HPDE6-E6E7 (cell line): ENCODE measurements at regions not wholly inside any gene's neighbourhood (a gene's known extent, or its start where the extent isn't known, plus 50 kb on each side); places are given as distances from the start of the nearest gene placed in this dataset.
"Not testable (repeated sequence)": the region's sequence is repeated elsewhere in the genome, so short reads cannot be mapped to it uniquely, and the experiment has no call there.

Experiments used
- DNase-seq: peaks from one replicate; pipeline ENCODE4 v3.0.0; 2011; ENCODE audit warnings: missing footprints; ENCODE audit errors: extremely low spot score

DNA sequence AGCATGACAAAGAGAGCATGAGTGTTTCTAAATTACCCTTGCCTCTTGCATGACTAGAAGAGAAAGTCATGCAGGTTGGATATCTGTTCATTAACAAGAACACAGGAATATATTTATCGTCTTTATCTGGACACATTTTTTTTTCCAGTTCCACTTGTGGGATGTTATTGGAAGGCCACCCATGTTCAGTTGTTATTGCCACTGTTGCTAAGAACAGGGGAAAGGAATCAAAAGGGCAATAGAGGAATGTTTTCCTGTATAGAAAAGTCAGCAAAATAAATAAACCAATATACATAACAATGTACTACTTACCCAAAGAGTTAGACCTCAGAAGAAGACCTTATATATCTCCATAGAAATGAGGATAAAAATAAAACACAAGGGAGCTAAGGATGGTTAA lies 270.1 kb downstream of the QDPR start:
- no peak for DNase-seq

DNA sequence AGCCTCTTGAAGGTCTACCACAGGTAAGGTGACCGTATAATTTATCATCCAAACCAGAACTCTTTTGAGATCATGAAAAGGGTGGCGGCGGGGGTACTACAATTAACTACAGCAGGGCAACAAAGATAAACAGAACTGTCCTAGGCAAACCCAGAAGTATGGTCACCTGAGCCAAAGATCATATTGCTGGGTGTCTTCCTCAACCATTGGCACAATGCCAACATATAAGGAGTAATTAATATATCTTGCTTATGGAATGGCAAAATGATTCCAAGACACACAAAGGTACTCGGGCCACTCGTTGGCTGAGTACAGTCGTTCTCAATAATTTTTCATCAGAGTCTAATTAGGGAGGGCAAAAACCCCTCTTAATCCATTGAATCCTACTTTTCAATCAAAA lies 273.3 kb downstream of the QDPR start:
- no peak for DNase-seq

DNA sequence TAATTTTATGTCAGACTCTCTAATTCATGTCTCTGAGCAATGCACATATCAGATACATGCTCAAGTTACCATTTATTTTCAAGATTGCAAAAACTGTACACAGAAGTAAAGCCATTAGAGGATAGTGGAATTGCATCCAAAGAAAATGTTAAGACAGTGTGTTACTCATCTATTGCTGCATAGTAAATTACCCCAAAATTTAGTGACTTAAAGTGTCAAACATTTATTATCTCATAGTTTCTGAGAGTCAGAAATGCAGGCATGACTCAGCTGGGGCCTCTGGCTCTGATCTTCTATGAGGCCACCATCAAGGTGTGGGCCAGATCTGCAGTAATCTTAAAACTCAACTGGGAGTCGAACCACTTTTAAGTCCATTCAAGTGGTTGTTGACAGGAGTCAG lies 275.2 kb downstream of the QDPR start:
- DNase-seq = no peak

DNA sequence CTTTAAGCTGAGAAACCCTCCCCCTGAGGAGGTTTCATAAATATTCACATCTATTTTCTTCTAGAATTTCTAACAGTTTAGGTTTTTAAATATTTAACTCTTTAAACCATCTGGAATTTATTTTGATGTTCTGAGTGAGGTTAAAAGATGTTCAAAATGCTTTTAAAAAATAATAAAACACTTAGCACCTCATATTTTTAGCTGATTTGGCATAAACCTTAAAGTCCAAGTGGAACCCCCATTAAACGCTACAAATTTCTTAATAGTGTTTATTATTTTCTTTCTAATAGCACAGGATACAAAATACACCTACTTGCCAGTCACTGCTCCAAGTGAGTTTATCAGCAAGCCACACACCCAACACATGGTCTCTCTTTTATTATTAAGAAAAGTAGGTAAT lies 277.2 kb downstream of the QDPR start:
- DNase-seq = no peak

DNA sequence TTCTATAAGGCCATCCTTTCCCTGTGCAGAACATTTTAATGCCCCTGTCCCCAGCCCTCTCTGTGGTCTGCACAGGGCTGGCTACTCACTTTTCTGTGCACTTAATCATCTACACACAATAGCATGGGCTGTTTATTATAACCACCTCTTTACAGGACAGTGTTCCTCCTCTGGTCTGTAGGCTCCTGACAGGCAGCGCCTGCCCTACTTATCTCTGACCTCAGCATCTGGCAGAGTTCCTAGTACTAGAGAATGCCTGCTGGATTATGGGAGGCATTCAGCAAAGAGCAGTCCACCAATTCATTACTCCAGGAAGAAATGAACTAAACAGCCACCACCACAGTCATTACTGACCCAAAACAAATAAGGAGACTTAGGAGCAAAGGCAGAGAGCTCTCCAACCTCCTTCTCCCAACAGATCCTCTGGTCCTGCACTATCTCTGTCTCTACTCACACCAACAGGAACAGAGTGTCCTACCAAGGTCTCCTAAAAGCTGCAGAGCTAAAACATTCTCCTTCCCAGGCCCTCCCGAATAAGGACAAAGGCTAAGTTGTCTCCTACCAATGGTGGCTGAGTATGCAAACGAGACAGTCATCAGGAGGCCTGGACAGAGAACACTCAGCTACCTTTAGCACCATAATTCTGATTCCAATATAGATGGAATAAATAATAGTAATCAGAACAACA lies 279.2 kb downstream of the QDPR start:
- no peak for DNase-seq

DNA sequence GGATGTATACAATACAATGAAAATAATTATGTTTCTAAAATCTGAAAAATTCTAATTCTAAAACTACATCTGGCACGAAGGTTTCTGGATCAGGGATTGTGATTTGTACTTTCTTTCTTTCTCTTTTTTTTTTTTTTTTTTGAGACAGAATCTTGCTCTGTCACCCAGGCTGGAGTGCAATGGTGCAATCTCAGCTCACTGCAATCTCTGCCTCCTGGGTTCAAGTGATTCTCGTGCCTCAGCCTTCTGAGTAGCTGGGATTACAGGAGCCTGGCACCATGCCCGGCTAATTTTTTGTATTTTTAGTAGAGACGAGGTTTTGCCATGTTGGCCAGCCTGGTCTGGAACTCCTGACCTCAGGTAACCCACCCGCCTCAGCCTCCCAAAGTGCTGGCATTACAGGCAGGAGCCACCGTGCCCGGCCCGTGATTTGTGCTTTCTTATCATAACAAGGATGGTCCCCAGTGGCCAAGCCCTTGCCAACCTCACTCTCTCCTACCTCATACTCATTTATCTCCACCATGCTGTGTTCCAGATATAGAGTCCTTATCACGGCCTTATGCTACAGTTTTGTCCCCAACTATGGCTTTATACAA lies 279.9 kb downstream of the QDPR start:
- not testable (repeated sequence) for DNase-seq

DNA sequence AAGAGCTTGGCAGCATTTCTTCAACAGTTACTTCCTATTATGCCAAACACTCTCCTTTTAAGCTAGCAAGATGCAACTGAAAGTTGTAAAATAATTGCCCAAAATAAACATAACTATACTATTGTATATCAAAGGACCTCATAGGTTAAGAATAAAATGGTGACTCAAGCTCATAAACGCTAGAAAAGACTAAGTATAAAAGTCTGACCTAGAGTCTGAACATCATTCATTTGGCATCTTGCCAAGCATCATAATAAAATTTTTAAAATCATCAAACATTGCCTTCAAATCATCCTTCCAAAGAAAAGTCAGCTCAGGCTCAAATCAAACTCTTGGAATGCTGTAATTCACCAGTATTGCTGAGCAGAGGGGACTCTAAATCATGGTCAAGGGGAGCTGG lies 281.2 kb downstream of the QDPR start:
- no peak for DNase-seq

DNA sequence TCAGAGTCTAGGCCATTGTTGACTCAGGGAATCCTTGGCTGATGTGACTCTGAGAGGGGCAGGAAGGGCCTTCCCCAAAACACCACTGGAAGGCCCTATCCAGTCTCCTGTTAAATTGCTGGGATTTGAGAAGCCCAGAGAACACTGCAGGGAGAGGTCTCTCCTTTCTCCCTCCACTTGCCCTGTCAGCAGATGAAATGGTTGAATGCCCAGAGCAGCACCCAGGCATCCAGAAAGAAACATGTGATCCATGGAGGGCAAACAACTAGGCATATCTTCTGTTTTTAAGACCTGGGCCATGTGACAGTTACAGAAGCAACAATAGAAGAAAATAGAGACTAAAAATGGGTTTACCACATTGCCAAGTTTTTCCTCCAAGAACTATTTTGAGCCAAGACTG lies 291.1 kb downstream of the QDPR start:
- no peak for DNase-seq

DNA sequence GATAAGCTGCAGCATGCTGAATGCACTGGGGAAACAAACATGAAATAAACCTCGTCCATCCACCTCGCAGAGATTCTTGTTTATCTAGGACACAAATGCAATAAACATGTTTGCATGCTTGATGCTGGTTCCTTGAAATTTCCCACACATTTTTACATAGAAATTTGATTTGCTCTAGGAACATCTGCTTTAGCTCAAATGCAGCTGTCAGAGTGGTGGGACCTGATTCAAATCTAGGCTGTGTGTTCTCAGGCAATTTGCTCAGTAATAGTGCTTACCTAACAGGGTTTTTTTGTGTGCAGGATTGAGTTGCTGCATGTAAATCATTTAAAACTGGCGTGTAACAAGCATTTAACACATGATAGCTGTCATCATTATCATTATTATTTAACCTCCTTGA lies 293.1 kb downstream of the QDPR start:
- DNase-seq = no peak

DNA sequence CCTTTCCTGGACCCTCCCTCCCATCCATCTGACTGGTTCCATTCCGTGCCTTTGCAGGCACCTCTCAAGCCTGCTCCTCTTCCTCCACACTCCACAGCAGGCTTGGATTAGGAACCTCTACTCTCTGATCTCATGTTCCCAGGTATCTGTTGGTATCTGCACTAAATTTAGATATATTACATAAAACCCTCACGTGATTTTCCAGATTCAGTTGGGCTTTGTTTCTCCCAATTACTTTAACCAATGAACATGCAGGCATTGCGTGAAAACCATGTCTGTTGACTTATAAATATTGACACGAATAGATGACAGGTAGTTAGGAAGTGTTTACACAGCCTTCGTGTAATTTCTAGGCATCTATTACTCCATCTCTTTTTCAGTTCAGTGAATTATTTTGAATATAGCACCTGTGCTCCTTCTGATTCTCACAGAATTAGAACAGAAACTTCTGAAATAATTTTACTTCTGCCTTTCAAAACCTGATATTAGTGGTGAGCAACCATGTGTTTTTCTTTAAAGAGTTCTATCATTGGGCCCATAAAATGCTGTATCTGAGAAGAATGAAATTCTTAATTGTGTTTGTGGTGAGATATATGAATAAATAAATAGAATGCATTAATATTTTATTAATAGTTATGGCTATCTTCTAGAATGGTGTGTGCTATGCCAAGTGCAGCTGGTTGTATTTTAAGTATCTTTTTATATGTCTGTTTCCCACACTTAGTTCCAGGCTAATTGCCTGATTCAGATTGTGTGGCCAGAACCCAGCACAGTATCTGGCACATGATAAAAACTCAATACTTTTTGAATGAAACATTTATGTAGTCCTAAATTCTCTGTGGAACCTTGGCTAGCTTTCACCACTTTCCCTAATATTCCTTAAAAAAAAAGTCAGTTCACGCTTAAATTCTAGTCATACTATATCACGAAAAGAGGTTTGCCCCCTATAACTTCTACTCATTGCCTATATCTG lies 304.8 kb downstream of the QDPR start:
- no peak for DNase-seq

DNA sequence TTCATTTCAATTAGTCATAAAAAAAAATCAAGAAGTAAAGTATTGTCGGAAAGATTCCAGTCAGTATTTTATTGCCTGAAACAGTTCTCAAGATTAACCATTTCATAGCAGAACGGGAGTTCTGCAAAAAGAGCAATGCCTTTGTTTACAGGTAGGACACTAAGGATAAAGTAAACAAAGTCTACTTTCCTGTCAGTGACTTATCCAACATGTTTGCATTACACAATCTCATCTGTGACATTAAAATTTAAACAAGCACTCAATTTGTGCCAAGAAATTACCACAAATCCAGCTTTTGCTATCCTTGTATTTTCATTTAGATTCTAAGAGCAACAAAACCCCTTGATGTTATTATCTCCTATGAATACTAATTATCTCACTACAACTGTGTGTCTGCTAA lies 306.5 kb upstream of the LDB2 start:
- no peak for DNase-seq

DNA sequence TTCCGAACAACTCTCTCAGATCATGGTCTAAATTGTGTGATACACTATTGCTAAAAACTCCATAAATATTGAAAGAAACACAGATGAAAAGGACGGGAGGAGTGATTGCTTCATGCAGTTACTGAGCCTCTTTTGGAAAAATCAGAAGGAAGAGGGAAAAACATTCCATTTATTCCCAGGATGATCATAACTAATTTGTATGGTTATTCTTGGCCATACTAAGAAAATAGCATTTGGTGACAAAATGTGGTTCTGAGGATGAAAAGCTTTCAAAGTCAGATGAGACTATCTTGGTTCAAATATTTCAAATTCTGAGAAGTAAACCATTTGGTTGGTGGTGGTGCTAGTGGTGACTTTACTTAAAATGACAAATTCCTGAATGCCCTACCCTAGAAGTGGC lies 305.4 kb upstream of the LDB2 start:
- no peak for DNase-seq

DNA sequence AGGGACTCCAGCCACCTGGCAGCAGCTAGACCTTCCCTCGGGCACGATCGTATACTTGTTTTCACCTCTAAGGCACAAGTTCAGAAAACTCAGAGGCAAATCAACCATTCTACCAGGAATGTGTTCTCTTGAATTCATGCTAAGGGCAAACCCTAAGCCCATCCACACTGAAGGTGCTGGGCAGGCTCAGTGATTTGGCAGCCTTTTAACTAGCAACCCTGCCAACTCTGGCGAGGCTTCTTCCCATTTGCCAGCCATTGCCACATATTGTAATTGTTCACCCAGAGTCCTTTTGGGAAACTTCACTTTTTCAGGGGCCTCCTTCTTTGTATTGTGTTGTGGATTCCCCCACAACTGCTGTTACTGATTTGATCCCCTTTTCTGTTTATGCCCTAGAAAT lies 298.6 kb upstream of the LDB2 start:
- DNase-seq = no peak

DNA sequence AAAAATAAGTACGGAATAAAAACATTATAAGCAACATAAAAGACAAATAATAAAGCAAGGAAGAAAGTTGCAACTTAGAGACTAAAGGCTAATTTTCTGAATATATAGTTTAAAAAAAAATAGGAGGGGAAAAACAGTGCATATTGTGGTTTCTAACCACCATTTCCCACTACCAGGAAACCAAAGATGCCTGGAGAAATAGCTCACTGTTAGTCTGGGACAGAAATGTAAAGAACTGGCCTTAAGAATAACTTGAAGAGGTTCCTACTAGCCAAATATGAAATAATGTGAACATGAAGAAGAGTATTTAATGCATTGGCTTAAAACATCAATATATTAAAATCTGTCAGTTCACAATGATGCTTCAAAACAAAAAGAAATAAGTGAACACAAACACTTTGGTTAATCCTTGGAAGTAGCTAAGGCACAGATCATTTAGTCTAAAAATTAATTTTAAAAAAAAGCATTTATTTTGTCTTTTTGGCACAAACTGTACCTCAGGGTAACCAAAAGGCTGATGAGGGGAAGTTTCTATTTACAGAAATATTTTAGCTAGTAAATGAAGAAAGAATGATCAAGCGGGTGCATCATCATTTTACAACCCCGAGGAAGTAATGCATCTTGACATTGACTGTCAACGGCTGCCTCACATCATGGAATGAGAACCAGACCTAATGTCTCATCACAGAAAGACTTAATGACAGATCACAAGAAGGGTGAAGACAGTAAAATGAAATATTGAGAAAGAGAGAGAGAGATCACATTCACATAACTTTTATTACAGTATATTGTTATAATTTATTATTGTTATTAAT lies 297.2 kb upstream of the LDB2 start:
- DNase-seq = no peak

DNA sequence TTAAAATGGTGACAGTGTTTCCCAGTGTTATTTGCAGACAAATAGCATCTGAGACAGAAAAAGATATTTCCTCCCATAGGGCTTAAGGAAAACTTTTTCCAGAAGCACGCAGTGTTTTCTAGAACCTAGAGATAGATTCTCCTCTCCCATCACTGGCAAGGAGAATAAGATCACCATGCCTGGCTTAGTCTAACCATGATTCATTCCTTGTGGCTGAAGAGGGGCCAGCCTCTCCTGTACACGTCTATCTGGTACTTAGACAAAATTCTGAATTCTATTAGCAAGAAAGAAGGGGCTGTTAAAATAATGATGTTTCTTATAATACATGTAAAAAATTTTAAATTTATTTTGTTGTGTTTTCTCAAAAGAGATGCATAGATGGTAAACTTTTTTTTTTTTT lies 296.1 kb upstream of the LDB2 start:
- no peak for DNase-seq

DNA sequence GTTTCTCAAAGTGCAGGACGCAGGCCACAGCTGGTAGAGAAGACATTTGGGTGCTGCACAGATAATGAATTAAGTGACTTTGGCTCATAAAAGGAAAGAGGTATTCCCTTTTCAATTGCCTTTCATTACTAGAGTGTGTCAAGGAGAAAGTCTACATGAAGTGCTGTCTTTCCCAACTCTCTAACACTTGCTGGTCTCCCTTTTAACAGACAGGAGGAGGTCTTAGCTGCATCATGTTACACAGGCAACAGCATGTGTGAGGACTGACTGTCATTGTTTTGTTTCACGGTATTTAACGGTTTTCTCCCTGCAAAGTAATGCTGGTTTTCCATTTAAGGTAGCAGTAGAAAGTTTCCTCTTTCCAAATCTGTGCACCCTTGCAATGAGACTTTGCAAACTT lies 291.3 kb upstream of the LDB2 start:
- DNase-seq = no peak

DNA sequence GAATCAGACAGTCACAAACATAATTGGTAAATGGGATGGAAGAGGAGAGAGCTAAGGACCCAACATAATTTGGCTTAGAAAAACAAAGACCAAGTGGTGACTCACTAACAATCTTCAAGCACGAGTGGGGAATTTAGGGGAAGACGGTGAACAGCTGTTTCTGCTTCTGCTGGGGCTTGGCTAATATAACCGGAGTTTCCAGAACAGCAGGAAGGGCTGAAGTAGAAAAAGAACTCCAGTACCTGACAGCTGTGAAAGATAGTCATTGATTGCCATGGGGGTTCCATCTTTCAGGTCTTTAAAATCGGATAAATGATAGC lies 290.9 kb upstream of the LDB2 start:
- no peak for DNase-seq

DNA sequence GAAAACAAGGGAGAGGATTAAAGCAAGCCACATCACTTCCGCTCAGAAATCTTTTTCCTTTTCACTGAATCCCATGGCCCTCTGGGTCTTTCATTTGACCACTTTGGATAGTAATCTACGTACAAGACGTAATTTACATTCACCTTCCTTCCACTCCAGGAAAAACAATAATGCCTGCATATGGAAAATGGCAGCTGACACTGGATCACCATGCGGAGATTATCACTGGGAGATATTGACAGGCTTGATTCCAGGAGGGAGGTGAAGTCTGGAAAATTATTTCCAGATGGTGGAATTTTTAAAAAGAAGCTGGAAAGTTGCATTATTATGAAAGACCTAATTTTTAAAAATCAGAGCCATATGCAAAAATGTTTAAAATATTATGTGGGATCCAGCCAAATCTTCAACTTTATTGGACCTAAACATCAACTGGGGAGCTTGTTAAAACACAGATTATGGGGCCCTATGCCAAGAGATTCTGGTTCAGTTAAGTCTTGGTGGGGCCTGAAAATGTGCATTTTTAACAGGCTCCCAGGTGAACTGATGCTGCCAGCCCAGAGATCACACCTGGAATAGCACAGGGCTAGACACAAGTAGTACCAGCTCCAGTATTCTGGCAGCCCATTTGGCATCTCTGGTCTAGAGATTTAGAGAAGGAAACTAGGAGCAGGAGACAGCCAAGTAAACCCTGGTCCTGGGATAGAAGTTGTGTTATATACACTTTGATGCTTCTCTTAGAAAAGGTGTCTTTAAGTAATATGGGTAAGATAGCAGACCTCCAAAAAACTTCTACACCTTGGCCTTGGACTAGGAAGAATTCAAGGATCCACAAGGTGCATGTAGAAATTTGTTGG lies 290.3 kb upstream of the LDB2 start:
- no peak for DNase-seq

DNA sequence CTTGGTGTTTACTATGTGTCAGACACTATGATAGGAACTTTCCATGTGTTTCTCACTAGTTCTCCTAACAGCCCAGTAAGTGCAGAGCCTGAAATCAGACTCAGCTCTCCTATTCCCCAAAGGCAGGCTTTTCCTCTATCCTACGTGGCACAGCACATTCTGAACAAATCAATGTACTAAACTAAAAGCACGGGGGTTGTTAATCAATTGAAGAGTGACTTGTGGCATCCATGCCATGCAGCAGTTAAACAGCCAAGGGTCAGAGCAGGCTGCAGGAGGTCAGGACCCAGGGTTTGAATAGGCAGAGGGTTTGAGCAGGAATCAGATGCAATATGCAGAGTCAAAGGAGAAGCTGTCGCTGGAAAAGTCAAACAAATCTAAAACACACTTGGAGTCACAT lies 289.7 kb upstream of the LDB2 start:
- no peak for DNase-seq

DNA sequence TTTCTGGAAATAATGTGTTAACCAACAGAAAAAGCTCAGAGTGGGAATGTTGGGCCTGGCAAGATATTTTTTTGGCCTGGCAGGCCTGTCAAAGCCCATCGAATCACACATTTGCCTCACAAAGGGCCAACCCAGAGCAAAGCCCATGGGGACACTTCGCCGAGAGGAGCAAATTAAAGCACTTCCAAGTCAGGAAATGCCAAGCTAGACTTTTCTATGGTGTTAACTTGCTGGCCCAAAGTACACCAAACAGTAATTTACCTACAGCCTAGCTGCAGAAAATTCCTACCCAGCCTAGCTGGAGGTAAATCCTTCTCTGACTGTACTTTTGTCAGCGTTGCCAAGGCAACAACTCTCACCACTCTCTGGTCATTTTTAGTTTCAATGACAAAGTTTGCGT lies 288.6 kb upstream of the LDB2 start:
- DNase-seq = no peak

DNA sequence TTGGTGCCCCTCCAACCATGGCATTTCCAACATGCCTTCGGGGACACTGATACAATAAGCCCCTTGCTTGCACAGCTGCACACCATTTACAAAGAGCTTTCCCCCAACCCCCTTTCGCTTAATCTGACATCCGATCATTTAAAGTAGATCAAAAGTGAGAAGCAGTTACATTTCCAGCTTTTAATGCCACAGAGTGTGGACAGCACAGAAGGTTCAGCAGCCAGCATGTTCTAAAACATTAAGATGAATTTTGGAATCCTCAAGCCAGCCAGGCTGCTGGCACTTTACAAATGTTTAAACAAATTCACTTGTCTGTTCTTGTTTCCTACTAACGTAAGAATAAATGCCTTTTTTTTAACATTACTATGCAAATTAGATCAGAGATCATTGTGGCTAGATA lies 284.4 kb upstream of the LDB2 start:
- DNase-seq = no peak
